Keratinocyte (primary cell): ENCODE measurements at regions not wholly inside any gene's neighbourhood (a gene's known extent, or its start where the extent isn't known, plus 50 kb on each side); places are given as distances from the start of the nearest gene placed in this dataset.

Experiments used
- DNase-seq: peaks from one replicate; pipeline ENCODE4 v3.0.0-alpha.2; 2011; ENCODE audit warnings: low read depth, missing footprints, low spot score
- FAIRE-seq: peaks from 2 replicates; lab custom pipeline; 2011; peaks lifted over from hg19 to GRCh38; lab: Jason Lieb, UNC
- H2AFZ ChIP-seq: 2 replicates; pipeline ENCODE4 v1.6.0; 2012; ENCODE audit warnings: low read length, control low read depth, inconsistent platforms; ENCODE audit not compliant: control insufficient read depth
- H3K27ac ChIP-seq: 2 replicates; pipeline ENCODE4 v1.5.1; 2011; ENCODE audit warnings: low read length; ENCODE audit not compliant: control insufficient read depth, insufficient read depth
- H3K27me3 ChIP-seq: 3 replicates; pipeline ENCODE4 v1.6.0; 2011; ENCODE audit warnings: low read length; ENCODE audit not compliant: control insufficient read depth, insufficient read depth; ENCODE audit errors: extremely low read depth
- H3K36me3 ChIP-seq, 2 experiments: 2 replicates in 1 of 2; 3 replicates in 1 of 2; pipeline ENCODE4 v1.5.1; 2011; ENCODE audit warnings: low read length in 2 of 2, mild to moderate bottlenecking in 1 of 2; ENCODE audit not compliant: control insufficient read depth in 2 of 2, insufficient read depth in 2 of 2; ENCODE audit errors: extremely low read depth in 1 of 2
- H3K4me1 ChIP-seq: 3 replicates; pipeline ENCODE4 v1.5.1; 2011; ENCODE audit warnings: low read length; ENCODE audit not compliant: control insufficient read depth, insufficient read depth; ENCODE audit errors: extremely low read depth
- H3K4me2 ChIP-seq: 3 replicates; pipeline ENCODE4 v1.6.0; 2011; ENCODE audit warnings: low read depth, low read length; ENCODE audit not compliant: control insufficient read depth, insufficient read depth; ENCODE audit errors: extremely low read depth
- H3K4me3 ChIP-seq, 3 experiments: fragments of 200-600 bp in 1 of 3; sonication (generic) in 1 of 3; 2 replicates in 2 of 3; 3 replicates in 1 of 3; pipeline ENCODE4 v1.5.1; 2011 to 2016; ENCODE audit warnings: low read length in 3 of 3, mild to moderate bottlenecking in 3 of 3, control low read depth in 2 of 3, inconsistent platforms in 1 of 3, low read depth in 1 of 3, mixed read lengths in 1 of 3, mixed run types in 1 of 3, moderate library complexity in 1 of 3; ENCODE audit not compliant: control insufficient read depth in 2 of 3, insufficient read depth in 2 of 3; ENCODE audit errors: extremely low read depth in 1 of 3
- H3K79me2 ChIP-seq: 2 replicates; pipeline ENCODE4 v1.6.0; 2012; ENCODE audit warnings: low read length; ENCODE audit not compliant: control insufficient read depth, insufficient read depth
- H3K9ac ChIP-seq: 3 replicates; pipeline ENCODE4 v1.6.0; 2011; ENCODE audit warnings: low read length; ENCODE audit not compliant: control insufficient read depth, insufficient read depth; ENCODE audit errors: extremely low read depth
- H3K9me1 ChIP-seq: 3 replicates; pipeline ENCODE4 v1.6.0; 2011; ENCODE audit warnings: low read length; ENCODE audit not compliant: control insufficient read depth, insufficient read depth; ENCODE audit errors: extremely low read depth
- H3K9me3 ChIP-seq: 2 replicates; pipeline ENCODE4 v1.5.1; 2012; ENCODE audit warnings: low read depth, low read length; ENCODE audit not compliant: control insufficient read depth
- H4K20me1 ChIP-seq: 3 replicates; pipeline ENCODE4 v1.6.0; 2011; ENCODE audit warnings: low read length; ENCODE audit not compliant: control insufficient read depth, insufficient read depth; ENCODE audit errors: extremely low read depth
- CTCF ChIP-seq, 3 experiments: IDR thresholded peaks in 1 of 3; conservative IDR thresholded peaks in 1 of 3; optimal IDR thresholded peaks in 1 of 3; 2 replicates in 2 of 3; 3 replicates in 1 of 3; pipeline versions ENCODE3 to v1.5.1; 2011; ENCODE audit warnings: low read length in 3 of 3, mild to moderate bottlenecking in 3 of 3, moderate library complexity in 2 of 3, control low read depth in 1 of 3, inconsistent platforms in 1 of 3; ENCODE audit not compliant: insufficient read depth in 2 of 3; ENCODE audit errors: extremely low read depth in 1 of 3
- EZH2 ChIP-seq: IDR thresholded peaks from one replicate; pipeline ENCODE4 v1.6.1; 2012; ENCODE audit warnings: inconsistent platforms, mild to moderate bottlenecking, low read length, moderate library complexity
- dilution Hi-C: fragments of 300-500 bp; cut with MboI; formaldehyde crosslinking; loops from one replicate; pipeline ENCODE4 v1.7.0; 2020; ENCODE audit warnings: low sequenced_read_pairs; ENCODE audit not compliant: extremely low pct_ligation_motif_present

GRCh38 chr1:104315823-104316222, 566.1 kb downstream of the AMY1C start:
- H3K27ac ChIP-seq, result no peak overlapping the region
- H3K9ac ChIP-seq, result no peak overlapping the region
- no peak for TF ChIP-seq CTCF (optimal IDR thresholded peaks at IDR 0.05 in 1 of 3, IDR thresholded peaks at IDR 0.05 in 1 of 3, conservative IDR thresholded peaks at IDR 0.05 in 1 of 3; ENCODE audit: extremely low read depth in 1 of 3, insufficient read depth in 2 of 3, low read length in 3 of 3)
- no peak for TF ChIP-seq EZH2
- H3K9me3 ChIP-seq, result no peaks in the 10 kb centered on the region
- H3K9me1 ChIP-seq, result no peaks in the 10 kb centered on the region
- no peaks in the 10 kb centered on the region for H3K79me2 ChIP-seq
- FAIRE-seq (no peak), DNase-seq (no peak)
- H3K27me3 ChIP-seq, result no peaks in the 10 kb centered on the region
- H3K4me2 ChIP-seq, result no peak overlapping the region
- H4K20me1 ChIP-seq, result no peaks in the 10 kb centered on the region
- dilution Hi-C loops, result no loop called here
- no peak overlapping the region for H3K4me3 ChIP-seq
- H2AFZ ChIP-seq, result no peak overlapping the region
- no peaks in the 10 kb centered on the region for H3K36me3 ChIP-seq
- no peaks in the 10 kb centered on the region for H3K4me1 ChIP-seq

GRCh38 chr1:104322131-104322530, 572.4 kb downstream of the AMY1C start:
- Histone ChIP-seq H3K79me2 (no peaks in the 10 kb centered on the region), H3K4me3 (no peak overlapping the region), H3K36me3 (no peaks in the 10 kb centered on the region), H3K27me3 (no peaks in the 10 kb centered on the region), H4K20me1 (no peaks in the 10 kb centered on the region), H3K9me1 (no peaks in the 10 kb centered on the region), H3K4me1 (no peaks in the 10 kb centered on the region), H3K9ac (no peak overlapping the region), H3K9me3 (no peaks in the 10 kb centered on the region), H2AFZ (no peak overlapping the region), H3K27ac (no peak overlapping the region), H3K4me2 (no peak overlapping the region)
- TF ChIP-seq CTCF (optimal IDR thresholded peaks at IDR 0.05 in 1 of 3, IDR thresholded peaks at IDR 0.05 in 1 of 3, conservative IDR thresholded peaks at IDR 0.05 in 1 of 3; ENCODE audit: extremely low read depth in 1 of 3, insufficient read depth in 2 of 3, low read length in 3 of 3) (no peak), EZH2 (no peak)
- DNase-seq (no peak), FAIRE-seq (no peak)
- dilution Hi-C loops, result no loop called here
